ENCODE measurements at regions not wholly inside any gene's neighbourhood (a gene's known extent, or its start where the extent isn't known, plus 50 kb on each side); places are given as distances from the start of the nearest gene placed in this dataset.

DNA sequence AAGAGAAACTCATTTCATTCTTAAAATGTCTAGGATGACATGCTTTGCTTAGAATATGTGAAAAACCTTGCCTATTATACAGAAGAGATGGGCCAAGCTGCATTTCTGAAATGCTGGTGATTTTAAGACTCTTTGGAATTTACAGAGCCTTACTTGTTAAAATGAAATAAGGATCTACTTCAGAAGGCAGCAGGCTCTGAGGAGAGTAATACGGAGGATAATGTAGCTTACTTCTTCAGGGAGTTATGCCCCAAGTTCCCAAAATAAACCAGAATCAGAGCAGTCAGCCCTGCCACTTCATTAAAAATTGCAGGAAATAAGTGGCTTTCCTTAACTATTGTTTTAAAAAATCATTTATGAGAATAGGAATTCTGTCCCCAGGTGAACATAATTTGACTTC is 1000.3 kb upstream of the RAG2 start:
- no peak for TF ChIP-seq POLR2AphosphoS5 (IDR thresholded peaks at IDR 0.05; ENCODE audit: low read depth, low read length)
- TF ChIP-seq, protein P1, sequence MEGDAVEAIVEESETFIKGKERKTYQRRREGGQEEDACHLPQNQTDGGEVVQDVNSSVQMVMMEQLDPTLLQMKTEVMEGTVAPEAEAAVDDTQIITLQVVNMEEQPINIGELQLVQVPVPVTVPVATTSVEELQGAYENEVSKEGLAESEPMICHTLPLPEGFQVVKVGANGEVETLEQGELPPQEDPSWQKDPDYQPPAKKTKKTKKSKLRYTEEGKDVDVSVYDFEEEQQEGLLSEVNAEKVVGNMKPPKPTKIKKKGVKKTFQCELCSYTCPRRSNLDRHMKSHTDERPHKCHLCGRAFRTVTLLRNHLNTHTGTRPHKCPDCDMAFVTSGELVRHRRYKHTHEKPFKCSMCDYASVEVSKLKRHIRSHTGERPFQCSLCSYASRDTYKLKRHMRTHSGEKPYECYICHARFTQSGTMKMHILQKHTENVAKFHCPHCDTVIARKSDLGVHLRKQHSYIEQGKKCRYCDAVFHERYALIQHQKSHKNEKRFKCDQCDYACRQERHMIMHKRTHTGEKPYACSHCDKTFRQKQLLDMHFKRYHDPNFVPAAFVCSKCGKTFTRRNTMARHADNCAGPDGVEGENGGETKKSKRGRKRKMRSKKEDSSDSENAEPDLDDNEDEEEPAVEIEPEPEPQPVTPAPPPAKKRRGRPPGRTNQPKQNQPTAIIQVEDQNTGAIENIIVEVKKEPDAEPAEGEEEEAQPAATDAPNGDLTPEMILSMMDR (CRISPR knock-in tag; IDR thresholded peaks at IDR 0.05): no peak
- TF ChIP-seq YY1 (IDR thresholded peaks at IDR 0.05; ENCODE audit: insufficient read depth, insufficient replicate concordance, low read depth, low read length): no peak
- no peak for TF ChIP-seq KDM5B (CRISPR knock-in tag; IDR thresholded peaks at IDR 0.05; ENCODE audit: borderline replicate concordance)

All from HepG2 (cell line).